Hepatocyte (in vitro differentiated cells): ENCODE measurements at regions not wholly inside any gene's neighbourhood (a gene's known extent, or its start where the extent isn't known, plus 50 kb on each side); places are given as distances from the start of the nearest gene placed in this dataset.
A peak's percentile ranks its signal among the peaks of the same experiment; 100 is the strongest.
"Not testable (repeated sequence)": the region's sequence is repeated elsewhere in the genome, so short reads cannot be mapped to it uniquely, and the experiment has no call there.

Source experiments
- DNase-seq: peaks from one replicate; pipeline ENCODE4 v3.0.0-alpha.2; 2016; ENCODE audit warnings: low spot score
- H2AFZ ChIP-seq: fragments of 200-600 bp; sonication (generic); 2 replicates; pipeline ENCODE4 v1.6.0; 2016; ENCODE audit warnings: antibody characterized with exemption, mild to moderate bottlenecking
- H3K27ac ChIP-seq: fragments of 200-600 bp; sonication (generic); 2 replicates; pipeline ENCODE4 v1.5.1; 2016; ENCODE audit warnings: mild to moderate bottlenecking
- H3K27me3 ChIP-seq: fragments of 200-600 bp; sonication (generic); 2 replicates; pipeline ENCODE4 v1.6.1; 2016
- H3K36me3 ChIP-seq: fragments of 200-600 bp; sonication (generic); replicated peaks from 2 replicates; pipeline ENCODE4 v1.5.1; 2016; ENCODE audit warnings: low read depth; ENCODE audit not compliant: insufficient read depth
- H3K4me1 ChIP-seq: fragments of 200-600 bp; sonication (generic); 2 replicates; pipeline ENCODE4 v1.5.1; 2016; ENCODE audit warnings: mild to moderate bottlenecking, moderate library complexity; ENCODE audit not compliant: insufficient read depth
- H3K4me2 ChIP-seq: fragments of 200-600 bp; sonication (generic); 2 replicates; pipeline ENCODE4 v1.6.0; 2016
- H3K4me3 ChIP-seq: fragments of 200-600 bp; sonication (generic); 2 replicates; pipeline ENCODE4 v1.5.1; 2016; ENCODE audit warnings: mild to moderate bottlenecking
- H3K79me2 ChIP-seq: fragments of 200-600 bp; sonication (generic); 2 replicates; pipeline ENCODE4 v1.6.0; 2017; ENCODE audit warnings: mild to moderate bottlenecking
- H3K9me2 ChIP-seq: fragments of 200-600 bp; sonication (generic); replicated peaks from 2 replicates; pipeline ENCODE4 v1.6.0; 2017; ENCODE audit warnings: mild to moderate bottlenecking; ENCODE audit not compliant: insufficient read depth
- H3K9me3 ChIP-seq: fragments of 200-600 bp; sonication (generic); 2 replicates; pipeline ENCODE4 v1.5.1; 2016; ENCODE audit warnings: low read depth, mild to moderate bottlenecking
- H4K20me1 ChIP-seq: fragments of 200-600 bp; sonication (generic); 2 replicates; pipeline ENCODE4 v1.6.0; 2016; ENCODE audit warnings: mild to moderate bottlenecking; ENCODE audit not compliant: insufficient read depth, poor library complexity, severe bottlenecking
- EZH2 ChIP-seq: fragments of 200-600 bp; sonication (generic); IDR thresholded peaks from 2 replicates; pipeline ENCODE4 v1.6.1; 2016; ENCODE audit warnings: antibody characterized with exemption, mild to moderate bottlenecking, borderline replicate concordance
- EZH2phosphoT487 ChIP-seq: fragments of 200-600 bp; sonication (generic); IDR thresholded peaks from one replicate; pipeline ENCODE4 v1.6.1; 2018; ENCODE audit warnings: antibody characterized with exemption, mild to moderate bottlenecking, low read depth, moderate library complexity; ENCODE audit not compliant: unreplicated experiment, severe bottlenecking
- WGBS: methylation state at CpG from one replicate; pipeline ENCODE4 v1.1.6; 2016; ENCODE audit warnings: low lambda C conversion rate; ENCODE audit errors: missing lambda C conversion rate; 5-methylcytosine and 5-hydroxymethylcytosine counted together
- TF ChIP-seq, protein P1 (sequence below): fragments of 200-600 bp; sonication (generic); IDR thresholded peaks from 2 replicates; pipeline ENCODE4 v1.5.1; 2016; ENCODE audit warnings: antibody characterized with exemption, mild to moderate bottlenecking; ENCODE audit not compliant: poor library complexity

DNA sequence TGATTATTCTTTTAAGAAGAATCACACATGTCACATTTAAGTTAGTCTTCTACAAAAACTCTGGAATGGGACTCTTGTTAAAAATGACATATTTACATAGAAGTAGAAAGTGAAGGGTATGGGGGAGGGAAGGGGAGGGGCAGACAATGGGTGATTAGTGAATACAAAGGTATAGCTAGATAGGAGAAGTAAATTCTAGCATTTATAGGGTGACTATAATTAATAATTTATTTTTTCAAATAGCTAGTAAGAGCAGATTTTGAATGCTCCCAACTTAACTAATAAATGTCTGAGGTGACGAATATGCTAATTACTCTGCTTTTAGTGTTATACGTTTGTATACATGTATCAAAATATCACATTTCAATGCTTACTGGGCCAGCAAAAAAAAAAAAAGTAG lies 59.4 kb downstream of the BLTP3B start:
- no peak for TF ChIP-seq EZH2phosphoT487
- no peak for TF ChIP-seq EZH2
- TF ChIP-seq, protein P1, sequence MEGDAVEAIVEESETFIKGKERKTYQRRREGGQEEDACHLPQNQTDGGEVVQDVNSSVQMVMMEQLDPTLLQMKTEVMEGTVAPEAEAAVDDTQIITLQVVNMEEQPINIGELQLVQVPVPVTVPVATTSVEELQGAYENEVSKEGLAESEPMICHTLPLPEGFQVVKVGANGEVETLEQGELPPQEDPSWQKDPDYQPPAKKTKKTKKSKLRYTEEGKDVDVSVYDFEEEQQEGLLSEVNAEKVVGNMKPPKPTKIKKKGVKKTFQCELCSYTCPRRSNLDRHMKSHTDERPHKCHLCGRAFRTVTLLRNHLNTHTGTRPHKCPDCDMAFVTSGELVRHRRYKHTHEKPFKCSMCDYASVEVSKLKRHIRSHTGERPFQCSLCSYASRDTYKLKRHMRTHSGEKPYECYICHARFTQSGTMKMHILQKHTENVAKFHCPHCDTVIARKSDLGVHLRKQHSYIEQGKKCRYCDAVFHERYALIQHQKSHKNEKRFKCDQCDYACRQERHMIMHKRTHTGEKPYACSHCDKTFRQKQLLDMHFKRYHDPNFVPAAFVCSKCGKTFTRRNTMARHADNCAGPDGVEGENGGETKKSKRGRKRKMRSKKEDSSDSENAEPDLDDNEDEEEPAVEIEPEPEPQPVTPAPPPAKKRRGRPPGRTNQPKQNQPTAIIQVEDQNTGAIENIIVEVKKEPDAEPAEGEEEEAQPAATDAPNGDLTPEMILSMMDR, result no peak

DNA sequence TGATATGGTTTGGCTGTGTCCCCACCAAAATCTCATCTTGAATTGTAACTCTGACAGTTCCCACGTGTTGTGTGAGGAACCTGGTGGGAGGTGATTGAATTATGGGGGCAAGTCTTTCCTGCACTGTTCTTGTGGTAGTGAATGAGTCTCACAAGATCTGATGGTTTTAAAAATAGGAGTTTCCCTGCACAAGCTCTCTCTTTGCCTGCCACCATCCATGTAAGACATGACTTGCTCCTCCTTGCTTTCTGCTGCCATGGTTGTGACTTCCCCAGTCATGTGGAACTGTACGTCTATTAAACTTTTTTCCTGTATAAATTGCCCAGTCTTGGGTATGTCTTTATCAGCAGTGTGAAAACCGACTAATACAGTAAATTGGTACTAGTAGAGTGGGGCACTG lies 63.9 kb downstream of the BLTP3B start:
- H3K9me2 ChIP-seq, H3K9me3 ChIP-seq, DNase-seq, H3K27me3 ChIP-seq, H3K4me1 ChIP-seq, H3K4me3 ChIP-seq, H3K4me2 ChIP-seq, H3K27ac ChIP-seq, H3K79me2 ChIP-seq, H3K36me3 ChIP-seq, H2AFZ ChIP-seq, H4K20me1 ChIP-seq: not testable (repeated sequence)
- 98% methylated on average over 3 of the region's 3 CpGs for WGBS

More for the DNA sequence above, 59.4 kb downstream of the BLTP3B start:
- Histone ChIP-seq H3K4me2 (no peak overlapping the region), H3K4me3 (no peak overlapping the region), H3K4me1 (no peaks in the 10 kb centered on the region), H4K20me1 (no peaks in the 10 kb centered on the region), H3K79me2 (no peaks in the 10 kb centered on the region), H3K9me3 (no peaks in the 10 kb centered on the region), H3K27ac (no peak overlapping the region), H3K27me3 (no peaks in the 10 kb centered on the region), H3K36me3 (peaks cover 3% of the 10 kb centered on the region), H3K9me2 (no peaks in the 10 kb centered on the region), H2AFZ (no peak overlapping the region)
- WGBS, result 93% methylated on average over 2 of the region's 2 CpGs
- no peak for DNase-seq

DNA sequence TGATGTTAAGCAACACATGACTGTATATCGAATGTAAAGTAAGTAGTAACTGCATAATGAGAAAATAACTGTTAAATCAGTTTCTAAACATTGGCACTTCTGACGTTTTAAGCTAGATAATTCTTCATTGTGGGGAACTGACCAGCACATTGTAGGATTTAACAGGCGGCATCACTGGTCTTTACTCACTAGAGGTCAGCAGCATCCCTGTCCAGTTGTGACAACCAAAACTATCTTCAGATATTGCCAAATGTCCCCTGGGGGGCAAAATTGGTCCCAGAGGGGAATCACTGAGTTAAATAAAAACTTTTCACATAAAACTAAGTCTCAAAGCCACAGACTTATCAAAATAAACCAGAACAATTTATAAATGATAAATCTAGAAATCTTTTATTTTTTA lies 65.3 kb downstream of the BLTP3B start:
- no peaks in the 10 kb centered on the region for H3K79me2 ChIP-seq
- H3K27ac ChIP-seq, result no peak overlapping the region
- WGBS, result 91% methylated on average over 3 of the region's 3 CpGs
- H3K4me3 ChIP-seq, result no peak overlapping the region
- H3K36me3 ChIP-seq, result peaks cover 3% of the 10 kb centered on the region
- H3K4me2 ChIP-seq, result no peak overlapping the region
- H2AFZ ChIP-seq, result no peak overlapping the region
- no peak for DNase-seq
- H3K27me3 ChIP-seq, result no peaks in the 10 kb centered on the region
- no peaks in the 10 kb centered on the region for H4K20me1 ChIP-seq
- no peaks in the 10 kb centered on the region for H3K9me2 ChIP-seq
- TF ChIP-seq, protein P1, result peak; percentile 7
- TF ChIP-seq EZH2phosphoT487 (no peak), EZH2 (no peak)
- no peaks in the 10 kb centered on the region for H3K9me3 ChIP-seq
- H3K4me1 ChIP-seq, result no peaks in the 10 kb centered on the region

DNA sequence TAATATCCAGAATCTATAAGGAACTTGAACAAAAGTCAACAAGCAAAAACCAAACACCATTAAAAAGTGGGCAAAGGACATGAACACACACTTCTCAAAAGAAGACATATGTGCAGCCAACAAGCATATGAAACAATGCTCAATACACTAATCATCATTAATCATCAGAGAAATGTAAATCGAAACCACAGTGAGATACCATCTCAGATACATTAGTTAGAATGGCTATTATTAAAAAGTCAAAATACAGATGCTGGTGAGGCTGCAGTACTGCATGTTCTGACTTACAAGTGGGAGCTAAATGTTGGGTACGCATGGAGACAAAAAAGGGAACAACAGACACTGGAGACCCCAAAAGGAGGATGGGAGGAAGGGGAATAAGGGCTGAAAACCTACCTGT lies 67.1 kb downstream of the BLTP3B start:
- Histone ChIP-seq H3K36me3 (no peaks in the 10 kb centered on the region), H3K4me3 (no peak overlapping the region), H3K9me3 (no peaks in the 10 kb centered on the region), H3K4me1 (no peaks in the 10 kb centered on the region), H3K79me2 (no peaks in the 10 kb centered on the region), H3K4me2 (no peak overlapping the region), H4K20me1 (no peaks in the 10 kb centered on the region), H3K9me2 (no peaks in the 10 kb centered on the region), H2AFZ (no peak overlapping the region), H3K27me3 (no peaks in the 10 kb centered on the region), H3K27ac (no peak overlapping the region)
- DNase-seq, result no peak
- WGBS, result 98% methylated on average over 2 of the region's 2 CpGs
- TF ChIP-seq EZH2, result no peak
- no peak for TF ChIP-seq EZH2phosphoT487
- TF ChIP-seq, protein P1, result no peak
